GM19043 (cell line): ENCODE measurements at regions not wholly inside any gene's neighbourhood (a gene's known extent, or its start where the extent isn't known, plus 50 kb on each side); places are given as distances from the start of the nearest gene placed in this dataset.

Experiments used
- ATAC-seq: cut with Tn5 transposase; IDR thresholded peaks from one replicate; pipeline ENCODE4 v1.9.1; 2021; ENCODE audit warnings: low read depth; ENCODE audit not compliant: unreplicated experiment

DNA sequence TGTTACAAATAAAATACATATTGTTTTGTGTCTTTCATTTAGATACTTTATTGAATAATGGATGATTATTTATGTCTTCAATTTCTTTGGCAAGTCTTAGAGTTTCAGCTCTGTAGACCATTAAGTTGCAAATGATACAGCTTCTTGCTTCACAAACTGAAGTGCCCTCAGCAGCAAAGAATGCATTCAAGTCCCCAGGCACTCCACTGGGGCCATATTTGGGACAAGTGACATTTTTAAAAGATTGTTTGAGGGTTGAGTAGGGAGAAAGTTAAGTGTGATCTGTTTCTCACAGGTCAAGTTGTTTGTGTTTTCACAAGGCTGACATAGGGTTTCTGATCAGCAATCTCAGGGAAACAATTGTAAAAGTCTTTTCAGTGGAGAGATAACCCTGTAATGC is 400.7 kb downstream of the PLA2G4A start:
- no peak for ATAC-seq

DNA sequence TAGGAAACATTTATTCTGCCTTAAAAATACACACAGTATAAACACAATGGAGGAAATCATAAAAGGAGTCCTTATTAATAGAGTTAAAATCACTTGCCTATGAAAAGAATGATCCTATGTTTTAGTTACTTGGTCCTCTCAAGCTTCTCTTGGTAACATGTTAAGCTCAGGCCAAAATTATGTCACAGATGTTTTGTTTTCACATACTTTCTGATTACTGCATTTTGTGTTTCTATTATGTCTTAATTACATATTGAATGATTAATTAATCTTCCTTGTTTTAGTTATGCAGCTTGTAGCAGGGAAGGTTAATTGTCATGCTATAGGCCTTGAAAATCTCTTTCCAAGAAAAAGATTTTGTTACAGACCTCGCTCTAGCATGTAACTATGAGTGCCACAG is 406.0 kb downstream of the PLA2G4A start:
- no peak for ATAC-seq

DNA sequence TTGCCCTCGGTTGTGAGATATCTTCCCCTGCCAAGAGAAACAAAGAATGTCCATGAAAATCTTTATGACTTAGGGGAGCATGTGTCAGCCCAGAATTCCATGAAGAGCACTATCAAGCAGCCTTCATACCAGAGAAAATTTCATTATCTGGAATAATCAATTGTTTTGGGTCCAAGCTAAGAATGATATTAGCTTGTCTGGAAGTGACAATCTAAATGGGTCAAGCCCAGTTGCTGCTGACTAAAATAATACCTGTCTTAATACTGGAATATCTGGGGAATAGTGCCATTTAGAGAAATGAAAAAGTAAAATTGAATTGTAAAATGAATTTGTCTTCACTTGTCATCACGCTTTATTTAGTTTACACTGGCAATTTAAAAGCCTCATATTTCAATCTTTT is 407.4 kb downstream of the PLA2G4A start:
- ATAC-seq, result no peak

DNA sequence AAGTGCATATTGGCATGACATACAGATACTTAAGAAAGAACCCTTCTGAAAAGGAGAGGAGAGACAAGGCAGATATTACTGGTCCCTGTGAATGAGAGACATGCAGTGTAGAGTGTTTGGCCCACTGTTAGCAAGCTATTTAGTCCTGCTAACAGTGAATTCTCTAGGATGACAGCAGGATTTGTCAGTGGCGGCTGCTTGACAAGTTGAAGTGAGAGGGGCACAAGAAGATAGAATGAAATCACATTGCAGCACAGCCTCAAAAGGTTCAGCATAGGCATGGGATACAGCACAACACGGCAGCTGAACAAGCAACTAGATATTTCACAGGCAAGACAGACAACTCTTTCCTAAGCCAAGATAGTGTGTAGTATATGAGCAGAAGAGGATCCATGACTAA is 407.9 kb downstream of the PLA2G4A start:
- ATAC-seq, result no peak

DNA sequence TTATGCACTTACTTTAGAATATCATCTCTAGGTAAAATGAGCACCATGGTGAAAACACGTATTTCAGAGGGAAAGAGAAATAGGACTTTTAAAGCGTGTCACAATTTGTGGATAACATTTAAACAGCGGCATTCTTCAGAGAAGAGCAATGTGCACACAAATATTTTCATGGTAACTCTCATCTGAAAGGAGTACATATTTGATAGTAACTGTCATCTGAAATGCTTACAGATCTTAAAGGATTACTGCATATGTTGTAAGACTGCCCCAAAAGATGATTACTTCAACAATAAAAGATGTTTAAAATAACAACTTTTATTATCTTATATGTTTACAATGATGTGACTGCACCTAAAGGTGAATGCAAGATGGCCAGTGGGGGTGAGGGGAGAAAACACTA is 408.8 kb downstream of the PLA2G4A start:
- no peak for ATAC-seq

DNA sequence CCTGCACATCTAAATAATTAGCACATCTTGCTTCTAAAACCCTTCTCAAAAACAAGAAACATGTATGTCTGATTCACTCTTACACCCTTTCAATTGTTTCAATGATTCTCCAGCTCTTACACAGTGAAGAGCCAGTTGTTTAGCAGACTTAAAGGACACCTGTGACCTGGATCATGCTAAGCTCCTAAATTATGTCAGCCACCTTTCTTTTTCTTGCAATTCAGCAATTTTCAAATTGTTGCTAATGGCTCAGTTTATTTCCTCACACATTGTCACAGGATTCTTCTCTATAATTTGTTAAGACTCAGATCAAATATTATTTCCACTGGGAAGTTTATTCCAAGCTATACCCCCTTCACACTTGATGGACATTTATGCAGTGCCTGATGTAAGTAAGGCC is 413.2 kb downstream of the PLA2G4A start:
- ATAC-seq, result no peak

DNA sequence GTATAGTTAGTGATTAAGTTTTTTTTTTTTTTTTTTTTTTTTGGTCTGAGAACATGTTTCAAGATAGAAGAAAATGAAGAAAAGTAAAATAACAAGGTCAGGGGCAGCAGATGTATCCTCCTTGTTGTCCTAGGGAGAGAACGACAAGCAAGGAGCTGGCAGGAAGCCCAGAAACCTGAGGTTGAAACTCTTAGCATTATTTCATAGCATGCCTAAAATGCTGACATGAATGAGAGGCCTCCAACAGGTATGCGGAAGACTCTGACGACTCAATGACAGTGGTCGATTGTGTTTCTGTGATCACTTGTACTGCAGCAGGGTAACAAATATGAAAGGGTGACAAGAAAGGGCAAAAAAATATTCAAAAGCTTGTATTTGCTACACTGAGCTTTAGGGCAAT is 415.9 kb downstream of the PLA2G4A start:
- no peak for ATAC-seq

DNA sequence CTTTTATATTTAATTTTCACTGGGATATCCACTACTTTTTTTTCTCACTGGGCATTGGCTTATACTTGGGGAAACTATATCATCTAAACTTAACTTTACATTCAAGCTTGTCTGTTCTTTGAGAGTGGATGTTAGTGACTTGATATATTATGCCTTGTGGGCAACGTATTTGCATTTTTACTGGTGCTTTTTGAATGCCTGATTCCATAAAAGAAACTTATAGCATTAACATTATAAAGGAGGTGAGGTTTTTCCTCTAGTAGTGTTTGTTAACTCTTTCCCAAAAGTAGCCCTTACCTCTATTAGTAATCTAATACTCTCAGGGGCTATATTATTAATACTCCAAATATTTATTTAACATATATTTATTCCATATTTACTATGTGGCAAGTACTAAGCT is 416.5 kb downstream of the PLA2G4A start:
- ATAC-seq, result no peak

DNA sequence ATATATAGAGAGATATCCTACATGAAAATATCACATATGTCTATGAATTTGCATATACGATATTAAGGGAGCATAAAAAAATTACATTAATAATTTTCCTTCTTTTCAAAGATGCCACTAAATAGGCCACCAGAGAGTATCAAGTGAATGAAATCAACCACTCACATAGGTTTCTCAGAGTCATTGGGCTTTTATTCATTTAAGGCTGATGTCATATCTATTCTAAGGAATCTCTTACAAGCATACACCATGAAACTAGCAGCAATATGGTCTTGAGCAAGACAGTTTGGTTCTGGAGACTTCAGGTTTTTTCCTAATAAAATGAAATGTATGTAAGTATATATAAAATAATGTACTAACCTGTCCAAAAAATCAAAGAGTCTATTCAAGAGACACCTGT is 420.4 kb downstream of the PLA2G4A start:
- ATAC-seq, result no peak

DNA sequence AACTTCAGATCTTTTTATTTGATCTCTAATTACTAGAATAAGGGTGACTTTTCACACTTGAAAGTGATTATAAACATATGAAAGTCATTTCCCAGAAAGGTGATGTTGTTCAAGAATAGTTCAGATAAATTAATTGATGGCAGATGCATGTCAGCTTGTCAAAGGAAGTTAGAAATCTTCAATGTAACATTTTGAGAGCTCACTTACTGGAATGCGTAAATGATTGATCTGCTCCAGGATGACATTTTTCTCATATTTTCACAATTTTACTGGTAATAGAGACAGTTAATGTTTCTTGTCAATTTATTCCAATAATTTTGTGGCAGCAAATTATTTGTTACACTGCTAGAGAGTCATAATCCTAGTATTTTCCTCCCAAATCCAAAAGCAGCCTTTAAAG is 424.2 kb downstream of the PLA2G4A start:
- no peak for ATAC-seq

DNA sequence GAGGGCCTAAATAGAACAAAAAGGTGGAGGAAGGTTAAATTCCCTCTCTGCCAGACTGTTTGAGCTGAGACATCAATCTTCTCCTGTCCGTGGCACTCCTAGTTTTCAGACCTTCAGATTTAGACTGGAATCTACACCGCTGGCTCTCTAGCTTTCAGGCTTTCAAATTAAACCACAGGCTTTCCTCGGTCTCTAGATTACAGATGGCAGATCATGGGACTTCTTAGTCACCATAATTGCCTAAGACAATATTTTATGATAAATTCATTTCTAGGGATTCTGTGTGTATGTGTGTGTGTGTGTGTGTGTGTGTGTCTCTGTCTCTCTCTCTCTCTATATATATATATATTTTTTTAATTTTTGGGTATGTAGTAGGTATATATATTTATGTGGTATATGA is 428.7 kb downstream of the PLA2G4A start:
- no peak for ATAC-seq

DNA sequence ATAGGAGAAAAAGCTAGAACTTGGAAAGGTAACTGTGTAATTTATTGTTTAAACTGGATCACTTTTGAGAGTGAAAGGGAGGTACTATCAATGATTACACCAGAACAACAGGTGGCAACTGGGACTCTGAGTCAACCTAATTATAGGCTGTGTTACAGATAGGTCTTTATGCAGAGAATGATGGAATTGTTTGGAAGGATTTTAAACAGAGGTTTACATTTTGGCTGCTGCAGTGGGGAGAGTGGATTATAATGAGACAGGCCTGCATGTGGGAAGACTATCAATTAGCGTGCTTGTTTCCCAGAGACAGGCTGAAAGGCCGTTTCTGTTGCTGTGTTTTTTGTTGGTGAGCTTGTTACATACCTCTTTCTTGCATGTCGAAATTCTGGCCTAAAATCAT is 432.9 kb downstream of the PLA2G4A start:
- no peak for ATAC-seq

DNA sequence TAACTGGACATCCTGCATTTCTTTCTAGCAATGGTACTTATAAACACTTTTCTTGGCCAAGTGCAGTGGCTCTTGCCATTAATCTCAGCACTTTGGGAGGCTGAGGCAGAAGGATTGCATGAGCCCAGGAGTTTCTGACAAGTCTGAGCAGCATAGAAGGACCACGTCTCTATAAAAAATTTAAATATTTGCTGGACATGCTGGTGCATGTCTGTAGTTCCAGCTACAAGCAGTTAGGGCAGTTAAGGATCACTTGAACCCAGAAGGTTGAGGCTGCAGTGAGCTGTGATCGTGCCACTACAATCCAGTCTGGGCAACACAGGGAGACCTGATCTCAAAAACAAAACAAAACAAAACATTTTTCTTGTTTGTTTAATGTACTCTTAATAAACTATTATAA is 434.0 kb downstream of the PLA2G4A start:
- ATAC-seq, result no peak

DNA sequence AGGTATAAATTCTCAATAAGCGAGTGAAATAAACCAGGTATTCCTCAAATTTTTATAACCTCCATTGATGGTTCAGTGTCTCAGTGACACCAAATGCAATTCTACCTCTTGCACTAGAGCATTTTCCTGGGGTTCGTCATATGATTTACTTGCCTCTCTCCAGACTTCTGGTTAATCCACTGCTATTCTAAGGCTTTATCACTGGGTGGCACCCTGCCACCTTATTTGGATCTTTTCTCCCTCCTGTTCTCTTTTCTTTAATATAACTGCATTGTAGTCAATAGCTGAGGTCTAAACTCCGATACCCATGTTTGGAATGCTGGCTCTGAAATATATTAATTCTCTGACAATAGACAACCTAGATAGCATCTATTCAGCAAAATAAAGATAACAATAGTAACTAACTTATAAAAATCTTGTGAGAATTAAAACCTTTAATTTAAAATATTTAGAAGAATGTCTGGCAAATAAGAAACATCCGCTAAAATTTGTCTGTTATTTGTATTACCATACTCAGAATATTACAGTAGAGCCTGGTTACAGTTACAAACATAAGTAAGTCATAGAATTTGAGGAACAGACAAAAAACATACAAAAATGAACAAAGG is 436.4 kb downstream of the PLA2G4A start:
- ATAC-seq, result no peak

DNA sequence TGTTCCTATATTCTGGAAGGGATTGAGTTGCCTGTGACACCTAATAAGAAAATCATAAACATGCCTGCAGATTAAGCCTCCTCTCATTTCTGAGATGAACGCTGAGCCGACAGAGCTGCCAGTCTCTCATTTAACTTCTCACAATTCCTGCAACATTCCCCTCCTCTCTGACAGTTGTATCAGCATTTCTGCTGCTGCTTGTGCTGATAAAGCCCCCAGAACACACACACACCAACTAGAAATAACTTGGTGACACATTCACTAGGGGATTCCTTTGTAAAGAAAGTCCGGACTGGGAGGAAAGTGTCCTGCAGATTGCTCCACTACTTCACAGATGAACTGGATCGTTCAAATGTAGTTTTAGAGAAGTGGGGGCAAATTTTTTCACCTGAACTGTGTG is 437.3 kb downstream of the PLA2G4A start:
- no peak for ATAC-seq

DNA sequence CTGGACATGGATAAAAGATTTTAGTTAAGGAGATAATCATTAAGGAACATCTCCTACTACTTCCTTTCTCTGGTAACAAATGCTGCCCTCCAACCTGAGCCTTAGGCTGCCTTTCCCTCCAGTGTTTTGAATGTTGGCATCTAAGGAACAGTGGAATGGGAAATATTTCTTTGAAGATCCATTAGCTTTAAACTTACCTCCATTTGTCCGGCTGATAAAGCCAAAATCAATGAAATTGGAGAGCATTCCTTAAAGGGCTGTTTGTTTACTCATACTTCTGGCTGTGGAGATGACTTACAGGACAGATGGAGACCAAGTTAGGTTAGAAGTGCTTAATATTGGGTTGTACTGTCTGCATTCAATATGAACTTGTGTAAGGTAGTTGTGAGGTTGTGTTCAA is 439.1 kb downstream of the PLA2G4A start:
- ATAC-seq, result no peak

DNA sequence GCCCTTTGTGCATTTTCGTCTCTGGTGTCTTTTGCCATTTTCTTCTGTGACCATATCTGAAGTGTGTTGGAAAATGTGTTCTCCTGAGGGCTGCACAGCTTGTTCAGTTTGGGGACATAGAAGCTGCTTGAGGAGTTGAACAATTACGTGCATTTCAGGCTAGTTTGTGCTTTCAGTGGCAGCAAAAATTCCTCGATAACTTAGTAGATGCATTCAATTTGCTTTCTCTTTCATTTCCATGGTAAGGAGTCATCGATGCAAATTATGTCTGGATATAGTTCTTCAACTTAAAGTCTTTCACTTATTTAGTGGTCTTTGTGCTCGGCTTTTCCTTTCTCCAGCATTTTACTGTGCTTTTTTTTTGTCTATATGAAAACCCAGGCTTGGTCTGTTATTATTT is 441.5 kb downstream of the PLA2G4A start:
- ATAC-seq, result no peak

DNA sequence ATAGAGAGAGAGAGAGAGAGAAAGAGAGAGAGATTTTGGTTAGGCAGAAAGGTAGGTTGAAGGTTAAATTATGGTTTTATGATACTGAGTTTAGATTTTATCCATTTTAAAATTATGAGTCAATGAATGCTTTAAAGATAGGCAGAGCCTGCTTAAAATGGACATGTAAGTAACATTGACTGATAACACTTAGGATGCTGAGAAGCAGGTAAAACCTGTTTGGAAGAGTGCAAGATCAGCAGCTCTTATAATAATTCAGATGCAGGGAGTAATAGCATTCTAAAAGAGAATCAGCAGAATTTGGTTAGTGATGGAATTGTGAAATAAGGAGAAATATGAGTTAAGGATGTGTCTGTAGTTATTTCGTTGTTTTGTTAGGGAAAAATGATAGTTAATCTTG is 446.6 kb downstream of the PLA2G4A start:
- no peak for ATAC-seq

DNA sequence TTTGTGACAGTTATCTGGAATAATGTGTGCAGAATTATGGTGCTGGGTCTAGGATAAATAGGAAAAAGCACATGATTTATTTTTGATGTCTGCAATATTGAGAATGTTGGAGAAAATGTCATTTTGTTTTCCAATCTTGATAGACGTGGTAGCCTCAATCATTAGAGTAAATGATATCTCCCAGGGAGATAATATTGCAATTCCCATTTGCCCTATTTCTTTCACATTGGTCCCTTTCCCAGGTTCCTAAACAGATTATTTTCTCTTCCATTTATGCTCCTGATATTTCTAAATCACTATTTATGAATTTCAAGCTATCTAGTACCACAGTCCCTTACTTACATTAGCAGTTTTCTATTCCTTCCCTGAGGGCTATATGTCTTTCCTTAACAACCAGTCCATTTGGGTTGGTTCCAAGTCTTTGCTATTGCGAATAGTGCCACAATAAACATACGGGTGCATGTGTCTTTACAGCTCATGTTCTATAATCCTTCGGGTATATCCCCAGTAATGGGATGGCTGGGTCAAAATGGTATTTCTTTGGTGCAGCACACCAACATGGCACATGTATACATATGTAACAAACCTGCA is 447.3 kb downstream of the PLA2G4A start:
- no peak for ATAC-seq

DNA sequence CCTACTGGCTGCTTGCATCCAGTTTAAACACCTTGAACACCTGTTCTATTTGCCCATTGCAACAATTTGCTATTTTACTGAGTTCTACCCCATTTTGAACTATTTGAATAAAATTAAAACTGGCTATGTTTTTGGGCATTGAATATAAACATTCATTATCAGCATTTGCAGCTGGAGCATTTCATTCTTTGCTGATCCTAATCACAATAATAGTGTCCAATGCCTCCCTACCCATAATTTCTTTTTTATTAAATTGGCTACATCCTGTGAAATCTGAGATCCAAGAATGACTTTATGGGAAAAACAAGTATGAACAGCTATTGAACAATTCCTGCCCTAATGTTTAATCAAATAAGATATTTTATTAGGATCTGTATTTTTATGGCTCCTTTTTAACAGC is 447.9 kb downstream of the PLA2G4A start:
- no peak for ATAC-seq

DNA sequence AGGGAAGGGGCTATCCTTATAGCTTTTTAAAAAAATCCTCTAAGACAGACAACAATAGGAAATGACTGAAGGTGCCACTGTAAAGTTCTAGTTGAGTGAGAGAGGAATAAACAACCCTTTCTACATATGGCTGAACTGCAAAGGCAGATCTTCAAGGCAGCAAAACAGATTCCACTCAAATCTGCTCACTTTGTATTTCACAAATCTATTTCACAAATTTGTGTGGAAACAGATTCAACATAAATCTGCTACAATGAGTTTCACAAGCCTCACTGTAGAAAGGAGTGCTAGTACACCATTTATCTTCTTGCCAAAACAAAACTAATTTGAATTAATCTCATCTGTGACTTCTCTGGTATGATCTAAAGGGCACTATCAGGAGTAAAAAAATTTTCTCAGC is 451.3 kb downstream of the PLA2G4A start:
- no peak for ATAC-seq

DNA sequence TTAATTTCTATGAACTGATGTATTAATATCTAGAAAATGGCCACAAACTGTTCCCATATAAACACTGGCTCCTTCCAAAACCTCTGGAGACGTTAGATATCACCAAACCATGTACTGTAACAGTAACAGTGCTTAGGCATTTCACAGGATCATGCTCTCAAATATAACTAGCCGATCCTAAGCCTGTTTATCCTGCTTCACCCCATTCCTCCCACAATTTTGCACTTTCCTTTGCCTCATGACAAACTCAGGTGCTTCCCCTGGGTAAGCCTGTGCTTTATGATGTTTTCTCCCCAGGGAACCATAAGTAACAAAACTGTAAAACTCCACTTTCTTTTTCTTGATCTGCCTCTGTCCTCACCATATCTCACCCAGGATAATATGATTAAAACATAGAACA is 452.3 kb downstream of the PLA2G4A start:
- no peak for ATAC-seq

DNA sequence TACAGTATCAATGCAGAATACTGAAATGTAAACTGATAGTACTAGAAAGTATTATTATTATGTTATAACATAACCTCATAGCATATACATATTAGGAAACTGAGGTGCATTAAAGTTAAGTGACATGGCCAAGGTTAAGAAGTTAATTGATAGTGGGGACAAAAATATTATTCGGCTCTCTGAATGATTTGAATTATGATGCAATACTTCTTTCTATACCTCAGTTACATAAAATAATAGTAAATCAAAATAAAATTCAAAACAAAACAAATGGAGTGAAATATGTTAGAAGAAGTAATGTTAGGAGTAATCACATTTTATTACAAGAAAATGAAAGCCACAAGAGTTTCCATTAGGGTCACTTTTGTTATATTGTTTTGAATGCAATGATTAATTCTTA is 455.2 kb downstream of the PLA2G4A start:
- no peak for ATAC-seq
